ENCODE measurements at regions not wholly inside any gene's neighbourhood (a gene's known extent, or its start where the extent isn't known, plus 50 kb on each side); places are given as distances from the start of the nearest gene placed in this dataset.

GRCh38 chr2:180349809-180350208, 342.7 kb upstream of the CWC22 start:
- TF ChIP-seq EZH2 (optimal IDR thresholded peaks at IDR 0.05; ENCODE audit: low read depth, low read length) (no peak), EZH2phosphoT487 (IDR thresholded peaks at IDR 0.05; ENCODE audit: low read length) (no peak), CTCF (IDR thresholded peaks at IDR 0.05; ENCODE audit: low read length) (no peak)
- Histone ChIP-seq H2AFZ (ENCODE audit: low read length) (no peak overlapping the region), H3K4me1 (ENCODE audit: low read length) (no peaks in the 10 kb centered on the region), H3K27ac (ENCODE audit: low read length) (no peak overlapping the region), H3K4me2 (ENCODE audit: low read depth, low read length) (no peak overlapping the region), H4K20me1 (ENCODE audit: insufficient read depth, low read length) (no peaks in the 10 kb centered on the region), H3K4me3 (ENCODE audit: low read length) (no peak overlapping the region), H3K36me3 (replicated peaks; ENCODE audit: insufficient read depth, low read length) (no peaks in the 10 kb centered on the region), H3K9me2 (replicated peaks; ENCODE audit: insufficient read depth, low read length) (no peaks in the 10 kb centered on the region), H3K9me3 (replicated peaks; ENCODE audit: insufficient read depth, low read length) (no peaks in the 10 kb centered on the region), H3F3A (ENCODE audit: insufficient read depth, low read length) (no peaks in the 10 kb centered on the region), H3K79me2 (ENCODE audit: low read length) (no peaks in the 10 kb centered on the region), H3K9ac (ENCODE audit: low read length) (no peak overlapping the region), H3K27me3 (replicated peaks; ENCODE audit: insufficient read depth, low read length) (no peaks in the 10 kb centered on the region)
- DNase-seq, result no peak

- H3K79me2 ChIP-seq (ENCODE audit: low read length), result no peaks in the 10 kb centered on the region
- H3K4me1 ChIP-seq (ENCODE audit: low read length), result no peaks in the 10 kb centered on the region
- no peaks in the 10 kb centered on the region for H3K36me3 ChIP-seq (replicated peaks; ENCODE audit: insufficient read depth, low read length)
- H3K27me3 ChIP-seq (replicated peaks; ENCODE audit: insufficient read depth, low read length), result no peaks in the 10 kb centered on the region
- H3K4me2 ChIP-seq (ENCODE audit: low read depth, low read length), result no peak overlapping the region
- no peaks in the 10 kb centered on the region for H3K9me3 ChIP-seq (replicated peaks; ENCODE audit: insufficient read depth, low read length)
- H4K20me1 ChIP-seq (ENCODE audit: insufficient read depth, low read length), result no peaks in the 10 kb centered on the region
- no peak overlapping the region for H3K9ac ChIP-seq (ENCODE audit: low read length)
- no peaks in the 10 kb centered on the region for H3F3A ChIP-seq (ENCODE audit: insufficient read depth, low read length)
- H2AFZ ChIP-seq (ENCODE audit: low read length), result no peak overlapping the region
- H3K9me2 ChIP-seq (replicated peaks; ENCODE audit: insufficient read depth, low read length), result no peaks in the 10 kb centered on the region
- TF ChIP-seq EZH2 (optimal IDR thresholded peaks at IDR 0.05; ENCODE audit: low read depth, low read length), result no peak
- TF ChIP-seq CTCF (IDR thresholded peaks at IDR 0.05; ENCODE audit: low read length), result no peak
- TF ChIP-seq EZH2phosphoT487 (IDR thresholded peaks at IDR 0.05; ENCODE audit: low read length), result no peak
- no peak for DNase-seq
- no peak overlapping the region for H3K4me3 ChIP-seq (ENCODE audit: low read length)
- H3K27ac ChIP-seq (ENCODE audit: low read length), result no peak overlapping the region
Observed at GRCh38 chr2:180343528-180344345, 336.6 kb upstream of the CWC22 start.

GRCh38 chr2:180337136-180337535, 330.0 kb upstream of the CWC22 start:
- Histone ChIP-seq H3F3A (ENCODE audit: insufficient read depth, low read length) (no peaks in the 10 kb centered on the region), H3K36me3 (replicated peaks; ENCODE audit: insufficient read depth, low read length) (no peaks in the 10 kb centered on the region), H3K27me3 (replicated peaks; ENCODE audit: insufficient read depth, low read length) (no peaks in the 10 kb centered on the region), H3K79me2 (ENCODE audit: low read length) (no peaks in the 10 kb centered on the region), H3K9ac (ENCODE audit: low read length) (no peak overlapping the region), H3K4me2 (ENCODE audit: low read depth, low read length) (no peak overlapping the region), H3K27ac (ENCODE audit: low read length) (no peak overlapping the region), H4K20me1 (ENCODE audit: insufficient read depth, low read length) (no peaks in the 10 kb centered on the region), H3K4me1 (ENCODE audit: low read length) (0 out of 2 replicates have a peak, but pooled peaks cover 4% of the 10 kb centered on the region), H3K4me3 (ENCODE audit: low read length) (no peak overlapping the region), H3K9me3 (replicated peaks; ENCODE audit: insufficient read depth, low read length) (no peaks in the 10 kb centered on the region), H3K9me2 (replicated peaks; ENCODE audit: insufficient read depth, low read length) (no peaks in the 10 kb centered on the region), H2AFZ (ENCODE audit: low read length) (no peak overlapping the region)
- no peak for DNase-seq
- no peak for TF ChIP-seq EZH2 (optimal IDR thresholded peaks at IDR 0.05; ENCODE audit: low read depth, low read length)
- TF ChIP-seq EZH2phosphoT487 (IDR thresholded peaks at IDR 0.05; ENCODE audit: low read length), result no peak
- no peak for TF ChIP-seq CTCF (IDR thresholded peaks at IDR 0.05; ENCODE audit: low read length)
